GM18868 (cell line): ENCODE measurements at regions not wholly inside any gene's neighbourhood (a gene's known extent, or its start where the extent isn't known, plus 50 kb on each side); places are given as distances from the start of the nearest gene placed in this dataset.

ENCODE experiments used
- ATAC-seq: cut with Tn5 transposase; IDR thresholded peaks from one replicate; pipeline ENCODE4 v1.9.1; 2021; ENCODE audit warnings: mild to moderate bottlenecking, moderate library complexity; ENCODE audit not compliant: unreplicated experiment

GRCh38 chr6:2542101-2542857 is 208.4 kb downstream of the MYLK4 start:
- no peak for ATAC-seq

GRCh38 chr6:2536451-2536850 is 214.3 kb downstream of the MYLK4 start:
- ATAC-seq: no peak

GRCh38 chr6:2535506-2535905 is 215.2 kb downstream of the MYLK4 start:
- ATAC-seq: no peak

GRCh38 chr6:2534406-2535042 is 216.2 kb downstream of the MYLK4 start:
- no peak for ATAC-seq

GRCh38 chr6:2531426-2532215 is 219.1 kb downstream of the MYLK4 start:
- ATAC-seq: no peak

GRCh38 chr6:2529211-2529719 is 221.5 kb downstream of the MYLK4 start:
- no peak for ATAC-seq

- no peak for ATAC-seq
Measured at GRCh38 chr6:2528156-2528555, 222.6 kb downstream of the MYLK4 start.

GRCh38 chr6:2526766-2527165 is 224.0 kb downstream of the MYLK4 start:
- ATAC-seq: no peak

- ATAC-seq: no peak
Measured at GRCh38 chr6:2524090-2524489, 226.6 kb downstream of the MYLK4 start.

- no peak for ATAC-seq
Measured at GRCh38 chr6:2523061-2523460, 227.7 kb downstream of the MYLK4 start.

- ATAC-seq: no peak
Measured at GRCh38 chr6:2522521-2522920, 228.2 kb downstream of the MYLK4 start.

- no peak for ATAC-seq
Measured at GRCh38 chr6:2517855-2518473, 232.8 kb downstream of the MYLK4 start.

GRCh38 chr6:2517401-2517800 is 233.3 kb downstream of the MYLK4 start:
- no peak for ATAC-seq

GRCh38 chr6:2516059-2516458 is 234.7 kb downstream of the MYLK4 start:
- ATAC-seq: no peak

GRCh38 chr6:2514965-2515543 is 235.7 kb downstream of the MYLK4 start:
- no peak for ATAC-seq

GRCh38 chr6:2512802-2513201 is 237.9 kb downstream of the MYLK4 start:
- no peak for ATAC-seq

GRCh38 chr6:2510316-2510715 is 240.4 kb downstream of the MYLK4 start:
- no peak for ATAC-seq

GRCh38 chr6:2509711-2510110 is 241.0 kb downstream of the MYLK4 start:
- ATAC-seq: no peak

GRCh38 chr6:2508071-2508470 is 242.7 kb downstream of the MYLK4 start:
- no peak for ATAC-seq

GRCh38 chr6:2507521-2508037 is 243.1 kb downstream of the MYLK4 start:
- ATAC-seq: no peak

- ATAC-seq: no peak
Measured at GRCh38 chr6:2507016-2507415, 243.7 kb downstream of the MYLK4 start.
